ENCODE measurements at regions not wholly inside any gene's neighbourhood (a gene's known extent, or its start where the extent isn't known, plus 50 kb on each side); places are given as distances from the start of the nearest gene placed in this dataset.

GRCh38 chr2:18821431-18821830, 232.1 kb upstream of the NT5C1B start:
- H3K4me1 ChIP-seq = peaks cover 0 to 8% of the 10 kb centered on the region in 2 donors
- no peaks in the 10 kb centered on the region for H3K36me3 ChIP-seq
- TF ChIP-seq CTCF (IDR thresholded peaks at IDR 0.05 in 4 of 5, conservative IDR thresholded peaks at IDR 0.05 in 1 of 5) (no peak), POLR2A (IDR thresholded peaks at IDR 0.05) (no peak)
- no peaks in the 10 kb centered on the region for H3K27me3 ChIP-seq
- no peak overlapping the region for H3K4me3 ChIP-seq
- H3K9me3 ChIP-seq = no peaks in the 10 kb centered on the region
- intact Hi-C loops (cut with DNase I; ENCODE audit: low total_unique reads) = no loop called here
- DNase-seq (no peak), ATAC-seq (no peak)
- no peak overlapping the region for H3K27ac ChIP-seq
- in situ Hi-C loops (cut with MboI; ENCODE audit: low sequenced_read_pairs in 4 of 4) = no loop called here

GRCh38 chr2:18820966-18821365, 231.6 kb upstream of the NT5C1B start:
- Histone ChIP-seq H3K27ac (no peak overlapping the region), H3K27me3 (no peaks in the 10 kb centered on the region), H3K4me3 (no peak overlapping the region), H3K4me1 (peaks cover 0 to 8% of the 10 kb centered on the region in 2 donors), H3K9me3 (no peaks in the 10 kb centered on the region), H3K36me3 (no peaks in the 10 kb centered on the region)
- intact Hi-C loops (cut with DNase I; ENCODE audit: low total_unique reads) (no loop called here), in situ Hi-C loops (cut with MboI; ENCODE audit: low sequenced_read_pairs in 4 of 4) (no loop called here)
- TF ChIP-seq CTCF (IDR thresholded peaks at IDR 0.05 in 4 of 5, conservative IDR thresholded peaks at IDR 0.05 in 1 of 5) (no peak), POLR2A (IDR thresholded peaks at IDR 0.05) (no peak)
- DNase-seq (no peak), ATAC-seq (no peak)

GRCh38 chr2:18819566-18819965, 230.2 kb upstream of the NT5C1B start:
- TF ChIP-seq CTCF (IDR thresholded peaks at IDR 0.05 in 4 of 5, conservative IDR thresholded peaks at IDR 0.05 in 1 of 5) (no peak), POLR2A (IDR thresholded peaks at IDR 0.05) (no peak)
- Histone ChIP-seq H3K27ac (no peak overlapping the region), H3K27me3 (no peaks in the 10 kb centered on the region), H3K4me3 (no peak overlapping the region), H3K9me3 (no peaks in the 10 kb centered on the region), H3K36me3 (no peaks in the 10 kb centered on the region), H3K4me1 (peaks cover 0 to 2% of the 10 kb centered on the region in 2 donors)
- intact Hi-C loops (cut with DNase I; ENCODE audit: low total_unique reads) (no loop called here), in situ Hi-C loops (cut with MboI; ENCODE audit: low sequenced_read_pairs in 4 of 4) (no loop called here)
- DNase-seq = no peak
- no peak for ATAC-seq

GRCh38 chr2:18814387-18814786, 225.0 kb upstream of the NT5C1B start:
- H3K27me3 ChIP-seq = no peaks in the 10 kb centered on the region
- no peaks in the 10 kb centered on the region for H3K9me3 ChIP-seq
- TF ChIP-seq CTCF (IDR thresholded peaks at IDR 0.05 in 4 of 5, conservative IDR thresholded peaks at IDR 0.05 in 1 of 5) (no peak), POLR2A (IDR thresholded peaks at IDR 0.05) (no peak)
- DNase-seq (no peak), ATAC-seq (no peak)
- H3K4me1 ChIP-seq = no peaks in the 10 kb centered on the region
- in situ Hi-C loops (cut with MboI; ENCODE audit: low sequenced_read_pairs in 4 of 4) = no loop called here
- H3K27ac ChIP-seq = no peak overlapping the region
- intact Hi-C loops (cut with DNase I; ENCODE audit: low total_unique reads) = no loop called here
- no peak overlapping the region for H3K4me3 ChIP-seq
- H3K36me3 ChIP-seq = no peaks in the 10 kb centered on the region

- intact Hi-C loops (cut with DNase I; ENCODE audit: low total_unique reads) (no loop called here), in situ Hi-C loops (cut with MboI; ENCODE audit: low sequenced_read_pairs in 4 of 4) (no loop called here)
- DNase-seq = no peak
- no peaks in the 10 kb centered on the region for H3K9me3 ChIP-seq
- ATAC-seq = no peak
- H3K27ac ChIP-seq = no peak overlapping the region
- H3K4me1 ChIP-seq = no peaks in the 10 kb centered on the region
- no peak for TF ChIP-seq CTCF (IDR thresholded peaks at IDR 0.05 in 4 of 5, conservative IDR thresholded peaks at IDR 0.05 in 1 of 5)
- no peak for TF ChIP-seq POLR2A (IDR thresholded peaks at IDR 0.05)
- H3K27me3 ChIP-seq = no peaks in the 10 kb centered on the region
- H3K36me3 ChIP-seq = no peaks in the 10 kb centered on the region
- no peak overlapping the region for H3K4me3 ChIP-seq
These were observed 215.2 kb upstream of the NT5C1B start for GRCh38 chr2:18804536-18804935.
